ENCODE measurements at regions not wholly inside any gene's neighbourhood (a gene's known extent, or its start where the extent isn't known, plus 50 kb on each side); places are given as distances from the start of the nearest gene placed in this dataset.
A peak's percentile ranks its signal among the peaks of the same experiment; 100 is the strongest.

GRCh38 chr5:174970502-174970901, 246.1 kb downstream of the MSX2 start:
- H3K23ac ChIP-seq (ENCODE audit: low read depth, low read length, poor library complexity), result no peak overlapping the region
- H3K4me2 ChIP-seq (ENCODE audit: insufficient read depth, low read length, poor library complexity, severe bottlenecking), result no peak overlapping the region
- no CpG with 5 or more reads among the region's 4 CpGs for WGBS, 2 donors (ENCODE audit: extremely low coverage in 2 of 2, insufficient read length in 2 of 2, insufficient replicate concordance in 1 of 2)

GRCh38 chr5:174953871-174954270, 229.5 kb downstream of the MSX2 start:
- no peak overlapping the region for H3K27ac ChIP-seq (replicated peaks; ENCODE audit: low read length)
- WGBS, 2 donors (ENCODE audit: extremely low coverage in 2 of 2, insufficient read length in 2 of 2, insufficient replicate concordance in 1 of 2), result no CpG with 5 or more reads among the region's 6 CpGs
- no peaks in the 10 kb centered on the region for H3K36me3 ChIP-seq (replicated peaks in 1 of 2; ENCODE audit: control insufficient read depth in 2 of 2, insufficient read depth in 2 of 2, low read length in 2 of 2)
- H4K91ac ChIP-seq (ENCODE audit: low read depth, low read length, poor library complexity), result no peak overlapping the region
- no peak overlapping the region for H2BK5ac ChIP-seq (ENCODE audit: low read length)
- no peaks in the 10 kb centered on the region for H3K9me3 ChIP-seq (replicated peaks in 1 of 2; ENCODE audit: control insufficient read depth in 2 of 2, insufficient read depth in 1 of 2, low read depth in 1 of 2, low read length in 2 of 2)
- H4K8ac ChIP-seq (ENCODE audit: low read depth, low read length), result no peak overlapping the region
- no peak overlapping the region for H3K4me3 ChIP-seq (ENCODE audit: low read length in 2 of 2)
- no peak overlapping the region for H2BK15ac ChIP-seq (ENCODE audit: low read length)
- no peak overlapping the region for H3K18ac ChIP-seq (ENCODE audit: low read length)
- H3K4me2 ChIP-seq (ENCODE audit: insufficient read depth, low read length, poor library complexity, severe bottlenecking), result no peak overlapping the region
- H3K23ac ChIP-seq (ENCODE audit: low read depth, low read length, poor library complexity), result no peak overlapping the region
- no peak overlapping the region for H2AFZ ChIP-seq (ENCODE audit: low read length)
- H2AK5ac ChIP-seq (ENCODE audit: low read depth, low read length), result no peak overlapping the region
- no peak overlapping the region for H3K4ac ChIP-seq (ENCODE audit: low read length)
- H3K27me3 ChIP-seq (ENCODE audit: control insufficient read depth in 3 of 3, insufficient read depth in 3 of 3, low read depth in 1 of 3, low read length in 3 of 3), result no peaks in the 10 kb centered on the region
- no peak for DNase-seq (ENCODE audit: low spot score)
- H3K9ac ChIP-seq (ENCODE audit: low read depth, low read length, poor library complexity), result no peak overlapping the region
- H3K14ac ChIP-seq (ENCODE audit: low read length), result no peak overlapping the region
- no peaks in the 10 kb centered on the region for H3K79me1 ChIP-seq (ENCODE audit: low read depth, low read length)
- H2BK12ac ChIP-seq (ENCODE audit: low read length), result no peak overlapping the region
- no peak overlapping the region for H2BK120ac ChIP-seq (ENCODE audit: low read depth, low read length)
- H3K4me1 ChIP-seq (ENCODE audit: control insufficient read depth in 2 of 2, insufficient read depth in 1 of 2, low read depth in 1 of 2, low read length in 2 of 2), result no peaks in the 10 kb centered on the region

More at GRCh38 chr5:174970502-174970901, 246.1 kb downstream of the MSX2 start:
- Histone ChIP-seq H2BK12ac (ENCODE audit: low read length) (no peak overlapping the region), H3K18ac (ENCODE audit: low read length) (no peak overlapping the region), H3K14ac (ENCODE audit: low read length) (no peak overlapping the region), H2BK120ac (ENCODE audit: low read depth, low read length) (no peak overlapping the region), H3K9ac (ENCODE audit: low read depth, low read length, poor library complexity) (no peak overlapping the region), H3K79me1 (ENCODE audit: low read depth, low read length) (no peaks in the 10 kb centered on the region), H3K4me3 (ENCODE audit: low read length in 2 of 2) (no peak overlapping the region), H3K27me3 (ENCODE audit: control insufficient read depth in 3 of 3, insufficient read depth in 3 of 3, low read depth in 1 of 3, low read length in 3 of 3) (peaks cover 0 to 1% (median 0%) of the 10 kb centered on the region in 3 experiments), H3K9me3 (replicated peaks in 1 of 2; ENCODE audit: control insufficient read depth in 2 of 2, insufficient read depth in 1 of 2, low read depth in 1 of 2, low read length in 2 of 2) (peaks cover 0 to 4% of the 10 kb centered on the region in 2 donors), H4K8ac (ENCODE audit: low read depth, low read length) (no peak overlapping the region), H2AFZ (ENCODE audit: low read length) (no peak overlapping the region), H2BK15ac (ENCODE audit: low read length) (no peak overlapping the region), H3K36me3 (replicated peaks in 1 of 2; ENCODE audit: control insufficient read depth in 2 of 2, insufficient read depth in 2 of 2, low read length in 2 of 2) (no peaks in the 10 kb centered on the region), H3K4me1 (ENCODE audit: control insufficient read depth in 2 of 2, insufficient read depth in 1 of 2, low read depth in 1 of 2, low read length in 2 of 2) (no peaks in the 10 kb centered on the region), H4K91ac (ENCODE audit: low read depth, low read length, poor library complexity) (no peak overlapping the region), H3K27ac (replicated peaks; ENCODE audit: low read length) (no peak overlapping the region), H3K4ac (ENCODE audit: low read length) (no peak overlapping the region), H2AK5ac (ENCODE audit: low read depth, low read length) (no peak overlapping the region), H2BK5ac (ENCODE audit: low read length) (no peak overlapping the region)
- no peak for DNase-seq (ENCODE audit: low spot score)

GRCh38 chr5:174951151-174951780, 226.9 kb downstream of the MSX2 start:
- Histone ChIP-seq H3K4ac (ENCODE audit: low read length) (no peak overlapping the region), H2AFZ (ENCODE audit: low read length) (no peak overlapping the region), H3K79me1 (ENCODE audit: low read depth, low read length) (no peaks in the 10 kb centered on the region), H2BK12ac (ENCODE audit: low read length) (no peak overlapping the region), H3K36me3 (replicated peaks in 1 of 2; ENCODE audit: control insufficient read depth in 2 of 2, insufficient read depth in 2 of 2, low read length in 2 of 2) (no peaks in the 10 kb centered on the region), H2AK5ac (ENCODE audit: low read depth, low read length) (no peak overlapping the region), H3K4me3 (ENCODE audit: low read length in 2 of 2) (no peak overlapping the region), H3K18ac (ENCODE audit: low read length) (no peak overlapping the region), H3K9ac (ENCODE audit: low read depth, low read length, poor library complexity) (no peak overlapping the region), H3K4me2 (ENCODE audit: insufficient read depth, low read length, poor library complexity, severe bottlenecking) (no peak overlapping the region), H3K14ac (ENCODE audit: low read length) (no peak overlapping the region), H2BK5ac (ENCODE audit: low read length) (no peak overlapping the region), H3K27ac (replicated peaks; ENCODE audit: low read length) (no peak overlapping the region), H3K27me3 (ENCODE audit: control insufficient read depth in 3 of 3, insufficient read depth in 3 of 3, low read depth in 1 of 3, low read length in 3 of 3) (no peaks in the 10 kb centered on the region), H2BK15ac (ENCODE audit: low read length) (no peak overlapping the region), H4K8ac (ENCODE audit: low read depth, low read length) (no peak overlapping the region), H4K91ac (ENCODE audit: low read depth, low read length, poor library complexity) (no peak overlapping the region), H3K23ac (ENCODE audit: low read depth, low read length, poor library complexity) (no peak overlapping the region), H3K9me3 (replicated peaks in 1 of 2; ENCODE audit: control insufficient read depth in 2 of 2, insufficient read depth in 1 of 2, low read depth in 1 of 2, low read length in 2 of 2) (no peaks in the 10 kb centered on the region), H3K4me1 (ENCODE audit: control insufficient read depth in 2 of 2, insufficient read depth in 1 of 2, low read depth in 1 of 2, low read length in 2 of 2) (no peaks in the 10 kb centered on the region), H2BK120ac (ENCODE audit: low read depth, low read length) (no peak overlapping the region)
- peak; percentile 74 for DNase-seq (ENCODE audit: low spot score)
- no CpG with 5 or more reads among the region's 5 CpGs for WGBS, 2 donors (ENCODE audit: extremely low coverage in 2 of 2, insufficient read length in 2 of 2, insufficient replicate concordance in 1 of 2)

GRCh38 chr5:174947548-174947947, 223.2 kb downstream of the MSX2 start:
- no peak overlapping the region for H3K9ac ChIP-seq (ENCODE audit: low read depth, low read length, poor library complexity)
- no peak overlapping the region for H3K14ac ChIP-seq (ENCODE audit: low read length)
- no peak overlapping the region for H2BK120ac ChIP-seq (ENCODE audit: low read depth, low read length)
- H3K36me3 ChIP-seq (replicated peaks in 1 of 2; ENCODE audit: control insufficient read depth in 2 of 2, insufficient read depth in 2 of 2, low read length in 2 of 2), result no peaks in the 10 kb centered on the region
- no peak overlapping the region for H2BK5ac ChIP-seq (ENCODE audit: low read length)
- no peaks in the 10 kb centered on the region for H3K79me1 ChIP-seq (ENCODE audit: low read depth, low read length)
- no peak overlapping the region for H2BK15ac ChIP-seq (ENCODE audit: low read length)
- H3K4me2 ChIP-seq (ENCODE audit: insufficient read depth, low read length, poor library complexity, severe bottlenecking), result no peak overlapping the region
- no CpG with 5 or more reads among the region's 1 CpG for WGBS, 2 donors (ENCODE audit: extremely low coverage in 2 of 2, insufficient read length in 2 of 2, insufficient replicate concordance in 1 of 2)
- no peak for DNase-seq (ENCODE audit: low spot score)
- H3K4me3 ChIP-seq (ENCODE audit: low read length in 2 of 2), result no peak overlapping the region
- no peak overlapping the region for H3K18ac ChIP-seq (ENCODE audit: low read length)
- no peak overlapping the region for H2AK5ac ChIP-seq (ENCODE audit: low read depth, low read length)
- no peak overlapping the region for H2AFZ ChIP-seq (ENCODE audit: low read length)
- H3K4me1 ChIP-seq (ENCODE audit: control insufficient read depth in 2 of 2, insufficient read depth in 1 of 2, low read depth in 1 of 2, low read length in 2 of 2), result no peaks in the 10 kb centered on the region
- no peaks in the 10 kb centered on the region for H3K27me3 ChIP-seq (ENCODE audit: control insufficient read depth in 3 of 3, insufficient read depth in 3 of 3, low read depth in 1 of 3, low read length in 3 of 3)
- H3K9me3 ChIP-seq (replicated peaks in 1 of 2; ENCODE audit: control insufficient read depth in 2 of 2, insufficient read depth in 1 of 2, low read depth in 1 of 2, low read length in 2 of 2), result no peaks in the 10 kb centered on the region
- H2BK12ac ChIP-seq (ENCODE audit: low read length), result no peak overlapping the region
- no peak overlapping the region for H3K4ac ChIP-seq (ENCODE audit: low read length)
- no peak overlapping the region for H4K91ac ChIP-seq (ENCODE audit: low read depth, low read length, poor library complexity)
- no peak overlapping the region for H3K27ac ChIP-seq (replicated peaks; ENCODE audit: low read length)
- no peak overlapping the region for H4K8ac ChIP-seq (ENCODE audit: low read depth, low read length)
- H3K23ac ChIP-seq (ENCODE audit: low read depth, low read length, poor library complexity), result no peak overlapping the region

All from neuronal stem cell (in vitro differentiated cells).